Endothelial cell of umbilical vein (primary cell): ENCODE measurements at regions not wholly inside any gene's neighbourhood (a gene's known extent, or its start where the extent isn't known, plus 50 kb on each side); places are given as distances from the start of the nearest gene placed in this dataset.

ENCODE experiments used
- EZH2 ChIP-seq: IDR thresholded peaks from 2 replicates; pipeline ENCODE4 v1.6.1; 2012; ENCODE audit warnings: borderline replicate concordance, low read depth, mild to moderate bottlenecking, moderate library complexity, low read length, inconsistent platforms; ENCODE audit not compliant: severe bottlenecking
- FOS ChIP-seq: IDR thresholded peaks from 2 replicates; pipeline ENCODE4 v1.6.1; 2011; ENCODE audit warnings: mild to moderate bottlenecking, low read length, moderate library complexity, borderline replicate concordance; ENCODE audit not compliant: insufficient read depth
- GATA2 ChIP-seq: IDR thresholded peaks from 2 replicates; pipeline ENCODE4 v1.7.0; 2011; ENCODE audit warnings: low read depth, mild to moderate bottlenecking, moderate library complexity, mixed read lengths, low read length; ENCODE audit not compliant: insufficient read length, insufficient read depth
- JUN ChIP-seq: IDR thresholded peaks from 2 replicates; pipeline ENCODE4 v1.6.1; 2011; ENCODE audit warnings: borderline replicate concordance, low read depth; ENCODE audit not compliant: insufficient read length, insufficient read depth
- MYC ChIP-seq: IDR thresholded peaks from one replicate; pipeline ENCODE4 v1.6.1; 2011; ENCODE audit warnings: mild to moderate bottlenecking, low read depth, low read length
- POLR2A ChIP-seq: IDR thresholded peaks from 2 replicates; pipeline ENCODE4 v1.6.1; 2012; ENCODE audit warnings: low read depth, mild to moderate bottlenecking, control low read depth, low read length
- POLR2AphosphoS5 ChIP-seq: IDR thresholded peaks from 2 replicates; pipeline ENCODE4 v1.6.1; 2012; ENCODE audit warnings: low read depth, mild to moderate bottlenecking, control low read depth, low read length, moderate library complexity; ENCODE audit not compliant: insufficient read depth
- TF ChIP-seq, protein P1 (sequence below), 2 donors: IDR thresholded peaks; 1 replicate in 1 of 2; 2 replicates in 1 of 2; pipeline ENCODE4 v1.5.1; 2011; ENCODE audit warnings: low read length in 2 of 2, mild to moderate bottlenecking in 2 of 2, moderate library complexity in 2 of 2, control low read depth in 1 of 2, inconsistent platforms in 1 of 2, low read depth in 1 of 2; ENCODE audit not compliant: insufficient read depth in 1 of 2; ENCODE audit errors: extremely low read depth in 1 of 2
- TF ChIP-seq, protein P2 (sequence below): IDR thresholded peaks from 2 replicates; pipeline ENCODE4 v1.6.1; 2011; ENCODE audit not compliant: insufficient read depth, insufficient read length

DNA sequence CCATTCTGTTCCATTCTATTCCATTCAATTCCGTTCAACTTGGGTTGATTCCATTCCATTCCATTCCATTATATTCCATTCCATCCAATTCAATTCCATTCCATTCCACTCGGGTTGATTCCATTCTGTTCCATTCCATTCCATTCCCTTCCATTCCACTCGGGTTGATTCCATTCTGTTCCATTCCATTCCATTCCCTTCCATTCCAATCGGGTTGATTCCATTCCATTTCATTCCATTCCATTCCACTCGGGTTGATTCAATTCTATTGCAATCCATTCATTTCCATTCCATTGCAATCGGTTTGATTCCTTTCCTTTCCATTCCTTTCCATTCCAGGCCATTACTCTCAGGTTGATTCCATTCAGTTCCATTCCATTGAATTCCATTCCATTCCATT, 1138.4 kb downstream of the RPIA start:
- TF ChIP-seq POLR2AphosphoS5 (no peak), EZH2 (no peak), POLR2A (no peak), GATA2 (no peak), MYC (no peak), JUN (no peak), FOS (no peak)
- TF ChIP-seq, protein P1, sequence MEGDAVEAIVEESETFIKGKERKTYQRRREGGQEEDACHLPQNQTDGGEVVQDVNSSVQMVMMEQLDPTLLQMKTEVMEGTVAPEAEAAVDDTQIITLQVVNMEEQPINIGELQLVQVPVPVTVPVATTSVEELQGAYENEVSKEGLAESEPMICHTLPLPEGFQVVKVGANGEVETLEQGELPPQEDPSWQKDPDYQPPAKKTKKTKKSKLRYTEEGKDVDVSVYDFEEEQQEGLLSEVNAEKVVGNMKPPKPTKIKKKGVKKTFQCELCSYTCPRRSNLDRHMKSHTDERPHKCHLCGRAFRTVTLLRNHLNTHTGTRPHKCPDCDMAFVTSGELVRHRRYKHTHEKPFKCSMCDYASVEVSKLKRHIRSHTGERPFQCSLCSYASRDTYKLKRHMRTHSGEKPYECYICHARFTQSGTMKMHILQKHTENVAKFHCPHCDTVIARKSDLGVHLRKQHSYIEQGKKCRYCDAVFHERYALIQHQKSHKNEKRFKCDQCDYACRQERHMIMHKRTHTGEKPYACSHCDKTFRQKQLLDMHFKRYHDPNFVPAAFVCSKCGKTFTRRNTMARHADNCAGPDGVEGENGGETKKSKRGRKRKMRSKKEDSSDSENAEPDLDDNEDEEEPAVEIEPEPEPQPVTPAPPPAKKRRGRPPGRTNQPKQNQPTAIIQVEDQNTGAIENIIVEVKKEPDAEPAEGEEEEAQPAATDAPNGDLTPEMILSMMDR (IDR thresholded peaks at IDR 0.05; ENCODE audit: extremely low read depth in 1 of 2, insufficient read depth in 1 of 2, low read depth in 1 of 2, low read length in 2 of 2): no peak
- TF ChIP-seq, protein P2, sequence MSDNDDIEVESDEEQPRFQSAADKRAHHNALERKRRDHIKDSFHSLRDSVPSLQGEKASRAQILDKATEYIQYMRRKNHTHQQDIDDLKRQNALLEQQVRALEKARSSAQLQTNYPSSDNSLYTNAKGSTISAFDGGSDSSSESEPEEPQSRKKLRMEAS: no peak
